SK-N-SH (cell line): ENCODE measurements at regions not wholly inside any gene's neighbourhood (a gene's known extent, or its start where the extent isn't known, plus 50 kb on each side); places are given as distances from the start of the nearest gene placed in this dataset.

Source experiments
- CTCF ChIA-PET: fragments of 300-600, 350-600 bp; formaldehyde crosslinking; extraction: SDS; loops from one replicate; lab custom pipeline; 2021; lab: Yijun Ruan, JAX
- POLR2A ChIA-PET: fragments of 350-600 bp; sonication (Branson Sonifier 250); formaldehyde crosslinking; extraction: SDS; loops from one replicate; lab custom pipeline; 2020; ENCODE audit warnings: antibody characterized with exemption, inconsistent platforms; lab: Yijun Ruan, JAX
- DNase-seq: peaks from one replicate; pipeline ENCODE4 v3.0.0; 2012
- H2AFZ ChIP-seq: fragments of 200-600 bp; sonication (generic); 2 replicates; pipeline ENCODE4 v1.8.1; 2016; ENCODE audit warnings: antibody characterized with exemption, mild to moderate bottlenecking, low read depth
- H3F3A ChIP-seq: fragments of 200-600 bp; sonication (generic); replicated peaks from 2 replicates; pipeline ENCODE3; 2016; ENCODE audit warnings: antibody characterized with exemption, mild to moderate bottlenecking; ENCODE audit not compliant: insufficient read depth
- H3K27ac ChIP-seq, 2 experiments: fragments of 200-500 bp in 1 of 2; fragments of 200-600 bp in 1 of 2; sonication (Bioruptor generic) in 1 of 2; sonication (generic), shearing (Covaris generic) in 1 of 2; 2 replicates each; pipeline versions ENCODE4 v1.5.1 to v1.6.1; 2014 to 2016; ENCODE audit warnings: low read depth in 2 of 2, inconsistent platforms in 1 of 2, low read length in 1 of 2, mild to moderate bottlenecking in 1 of 2, mixed read lengths in 1 of 2
- H3K27me3 ChIP-seq: fragments of 200-600 bp; sonication (generic), shearing (Covaris generic); 2 replicates; pipeline ENCODE4 v1.6.1; 2016; ENCODE audit warnings: mixed run types; ENCODE audit not compliant: insufficient read depth
- H3K36me3 ChIP-seq, 2 experiments: fragments of 200-500 bp in 1 of 2; fragments of 200-600 bp in 1 of 2; sonication (Bioruptor generic) in 1 of 2; sonication (generic) in 1 of 2; replicated peaks in 1 of 2; 2 replicates each; pipeline versions ENCODE3 to v1.5.1; 2014 to 2016; ENCODE audit warnings: low read length in 1 of 2, mild to moderate bottlenecking in 1 of 2; ENCODE audit not compliant: insufficient read depth in 2 of 2, control insufficient read depth in 1 of 2
- H3K4me1 ChIP-seq, 2 experiments: fragments of 200-500 bp in 1 of 2; fragments of 200-600 bp in 1 of 2; sonication (Bioruptor generic) in 1 of 2; sonication (generic), shearing (Covaris generic) in 1 of 2; 2 replicates each; pipeline versions ENCODE4 v1.5.1 to v1.6.1; 2014 to 2016; ENCODE audit warnings: low read depth in 1 of 2, low read length in 1 of 2, mixed run types in 1 of 2; ENCODE audit not compliant: insufficient read depth in 2 of 2, control insufficient read depth in 1 of 2
- H3K4me2 ChIP-seq: fragments of 200-600 bp; sonication (generic), shearing (Covaris generic); 2 replicates; pipeline ENCODE4 v1.6.1; 2017; ENCODE audit warnings: mixed run types
- H3K4me3 ChIP-seq, 2 experiments: fragments of 200-500 bp in 1 of 2; fragments of 200-600 bp in 1 of 2; sonication (Bioruptor generic) in 1 of 2; sonication (generic), shearing (Covaris generic) in 1 of 2; 2 replicates each; pipeline versions ENCODE4 v1.5.1 to v1.8.1; 2014 to 2016; ENCODE audit warnings: low read depth in 2 of 2, inconsistent platforms in 1 of 2, low read length in 1 of 2, mild to moderate bottlenecking in 1 of 2, mixed read lengths in 1 of 2, moderate library complexity in 1 of 2
- H3K79me2 ChIP-seq: fragments of 200-600 bp; sonication (generic); 2 replicates; pipeline ENCODE4 v1.8.1; 2017; ENCODE audit warnings: mild to moderate bottlenecking; ENCODE audit not compliant: insufficient read depth
- H3K9ac ChIP-seq: fragments of 200-600 bp; sonication (generic); 2 replicates; pipeline ENCODE4 v1.6.1; 2017; ENCODE audit warnings: mixed run types
- H3K9me2 ChIP-seq: fragments of 200-600 bp; sonication (generic); 2 replicates; pipeline ENCODE4 v1.6.1; 2017; ENCODE audit warnings: mixed run types
- H3K9me3 ChIP-seq: fragments of 200-600 bp; sonication (generic); 2 replicates; pipeline ENCODE4 v1.6.1; 2017; ENCODE audit warnings: mixed run types, mild to moderate bottlenecking, moderate library complexity
- H4K20me1 ChIP-seq: fragments of 200-600 bp; sonication (generic); 2 replicates; pipeline ENCODE4 v1.6.1; 2017; ENCODE audit warnings: mild to moderate bottlenecking, mixed run types; ENCODE audit not compliant: insufficient read depth
- CHD2 ChIP-seq: fragments of 150-350 bp; IDR thresholded peaks from 2 replicates; pipeline ENCODE4 v1.6.1; 2018; ENCODE audit warnings: low read length; ENCODE audit not compliant: partially characterized antibody
- EZH2phosphoT487 ChIP-seq: fragments of 200-600 bp; sonication (generic); IDR thresholded peaks from 2 replicates; pipeline ENCODE4 v1.6.1; 2017; ENCODE audit warnings: low read depth, mixed run types, mild to moderate bottlenecking, antibody characterized with exemption, moderate library complexity, borderline replicate concordance
- FOSL2 ChIP-seq: IDR thresholded peaks from 2 replicates; pipeline ENCODE4 v1.4.0; 2012; ENCODE audit warnings: low read depth, mild to moderate bottlenecking, moderate library complexity, borderline replicate concordance
- FOXJ3 ChIP-seq: sonication (generic); formaldehyde crosslinking; IDR thresholded peaks from 2 replicates; pipeline ENCODE4 v1.5.1; 2020; ENCODE audit warnings: mild to moderate bottlenecking, missing genetic modification reagents
- FOXM1 ChIP-seq: IDR thresholded peaks from 2 replicates; pipeline ENCODE4 v1.4.0; 2012; ENCODE audit warnings: low read depth, mild to moderate bottlenecking
- GABPA ChIP-seq: IDR thresholded peaks from 2 replicates; pipeline ENCODE4 v1.4.0; 2012; ENCODE audit warnings: low read depth, mild to moderate bottlenecking
- IRF3 ChIP-seq: fragments of 150-350 bp; IDR thresholded peaks from 2 replicates; pipeline ENCODE4 v1.6.1; 2016; ENCODE audit warnings: mild to moderate bottlenecking, low read depth, low read length
- PBX3 ChIP-seq: IDR thresholded peaks from 2 replicates; pipeline ENCODE4; 2012
- RAD21 ChIP-seq: IDR thresholded peaks from 2 replicates; pipeline ENCODE4 v1.6.1; 2012; ENCODE audit warnings: mild to moderate bottlenecking, low read length
- REST ChIP-seq: IDR thresholded peaks from 2 replicates; pipeline ENCODE4 v1.6.1; 2012; ENCODE audit warnings: mild to moderate bottlenecking, low read depth, low read length, moderate library complexity
- RXRA ChIP-seq: IDR thresholded peaks from 2 replicates; pipeline ENCODE4 v1.4.0; 2012; ENCODE audit warnings: low read depth, mild to moderate bottlenecking, borderline replicate concordance
- USF1 ChIP-seq: IDR thresholded peaks from 2 replicates; pipeline ENCODE4 v1.4.0; 2012; ENCODE audit warnings: low read depth, borderline replicate concordance
- YY1 ChIP-seq: IDR thresholded peaks from 2 replicates; pipeline ENCODE4 v1.4.0; 2012; ENCODE audit warnings: low read depth, mild to moderate bottlenecking
- ZBTB33 ChIP-seq: IDR thresholded peaks from 2 replicates; pipeline ENCODE4 v1.4.0; 2012; ENCODE audit warnings: low read depth, borderline replicate concordance
- WGBS: methylation state at CpG from one replicate; pipeline ENCODE4 v1.1.6; 2017; ENCODE audit warnings: low lambda C conversion rate; 5-methylcytosine and 5-hydroxymethylcytosine counted together

- TF ChIP-seq IRF3, result no peak
- TF ChIP-seq FOSL2, result no peak
- TF ChIP-seq YY1, result no peak
- no peak for TF ChIP-seq FOXM1
- no peak for TF ChIP-seq USF1
- no peak for TF ChIP-seq CHD2
Measured at GRCh38 chr4:64821219-64821976, 412.1 kb upstream of the TECRL start (continued).

- H3K36me3 ChIP-seq, result no peaks in the 10 kb centered on the region
- H4K20me1 ChIP-seq, result no peaks in the 10 kb centered on the region
- no peaks in the 10 kb centered on the region for H3K9me3 ChIP-seq
- no peaks in the 10 kb centered on the region for H3K27me3 ChIP-seq
- H3K9me2 ChIP-seq, result no peaks in the 10 kb centered on the region
- no peak overlapping the region for H3K9ac ChIP-seq
- WGBS, result 0% methylated on average over 2 of the region's 2 CpGs
- TF ChIP-seq FOXJ3 (CRISPR knock-in tag) (no peak), EZH2phosphoT487 (no peak), YY1 (no peak), RAD21 (no peak), GABPA (no peak), RXRA (no peak), ZBTB33 (no peak), PBX3 (no peak), REST (no peak)
- CTCF ChIA-PET, result interaction anchor here (1.4 kb wide), 1 partner anchor 33 kb away, joined by 5 read pairs; no protein-coding TSS in a partner anchor
- H3K4me3 ChIP-seq, result no peak overlapping the region
- no peaks in the 10 kb centered on the region for H3K79me2 ChIP-seq
- H3K27ac ChIP-seq, result no peak overlapping the region
- H3K4me2 ChIP-seq, result no peak overlapping the region
- no peaks in the 10 kb centered on the region for H3K4me1 ChIP-seq
- DNase-seq, result no peak
- POLR2A ChIA-PET, result no interaction called here
- no peak overlapping the region for H2AFZ ChIP-seq
- no peaks in the 10 kb centered on the region for H3F3A ChIP-seq
Measured at GRCh38 chr4:64814616-64815015, 405.4 kb upstream of the TECRL start.
